Spleen (tissue), 7 donors: ENCODE measurements at regions not wholly inside any gene's neighbourhood (a gene's known extent, or its start where the extent isn't known, plus 50 kb on each side); places are given as distances from the start of the nearest gene placed in this dataset.

Experiments used
- CTCF ChIP-seq, 11 experiments: fragments of 200-600 bp in 7 of 11; fragments of 450-650 bp in 4 of 11; sonication (generic) in 4 of 11; IDR thresholded peaks in 8 of 11; conservative IDR thresholded peaks in 3 of 11; 1 replicate in 7 of 11; 2 replicates in 4 of 11; pipeline versions ENCODE4 v1.4.0 to v1.8.0; 2016 to 2021; ENCODE audit warnings: antibody characterized with exemption in 11 of 11, inconsistent platforms in 4 of 11, mild to moderate bottlenecking in 1 of 11
- POLR2AphosphoS5 ChIP-seq, 3 donors: sonication (generic); formaldehyde crosslinking; IDR thresholded peaks; one replicate each; pipeline ENCODE4 v1.5.1; 2017; ENCODE audit warnings: antibody characterized with exemption in 3 of 3
- donor health status: DM: no; HTN: no; CAD: no; lungs with moderate emphysema.
- donor health status: DM: no; HTN: no; CAD: no.
- donor health status: DM: no; HTN: no; CAD: no.

DNA sequence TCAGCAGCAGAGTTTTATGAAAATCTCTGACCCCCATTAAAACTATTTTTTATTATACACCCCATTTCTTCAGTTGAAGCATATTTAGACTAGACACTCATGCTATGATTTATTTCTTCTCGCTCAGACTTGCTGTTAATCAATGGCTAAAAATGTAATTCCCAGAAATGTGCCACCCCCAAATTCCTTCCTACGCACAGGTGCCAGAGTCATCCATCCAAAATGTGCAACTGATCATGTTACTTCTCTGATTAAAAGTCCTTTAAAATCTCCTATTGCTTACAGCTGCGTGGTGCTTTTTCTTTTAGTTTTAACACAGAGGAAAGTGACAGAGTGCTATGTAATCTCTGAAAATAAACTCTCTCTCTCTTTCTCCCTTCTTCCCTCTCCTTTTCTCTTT lies 954.4 kb downstream of the NCAM2 start:
- TF ChIP-seq CTCF (IDR thresholded peaks at IDR 0.05 in 8 of 11, conservative IDR thresholded peaks at IDR 0.05 in 3 of 11) (no peak), POLR2AphosphoS5 (IDR thresholded peaks at IDR 0.05) (no peak)
